ENCODE measurements at regions not wholly inside any gene's neighbourhood (a gene's known extent, or its start where the extent isn't known, plus 50 kb on each side); places are given as distances from the start of the nearest gene placed in this dataset.

DNA sequence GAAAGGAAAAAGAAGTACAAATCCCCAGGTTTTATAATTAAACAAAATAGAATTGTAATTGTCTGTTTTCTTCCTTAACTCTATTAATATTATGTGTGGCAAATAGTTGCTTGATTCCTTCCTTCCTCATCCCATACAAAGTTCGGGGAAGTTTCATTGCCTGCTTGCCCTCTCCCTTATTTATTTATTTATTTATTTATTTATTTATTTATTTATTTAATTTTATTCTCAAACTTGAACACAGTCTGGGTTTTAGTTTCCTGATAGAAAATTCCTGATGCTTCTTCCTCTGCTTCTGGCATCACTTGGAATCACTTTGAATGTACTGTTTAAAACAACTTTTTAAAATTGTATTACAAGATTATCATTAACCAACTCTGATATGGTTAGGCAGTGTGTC, 145.8 kb upstream of the SOX5 start (continued):
- TF ChIP-seq, protein P1, sequence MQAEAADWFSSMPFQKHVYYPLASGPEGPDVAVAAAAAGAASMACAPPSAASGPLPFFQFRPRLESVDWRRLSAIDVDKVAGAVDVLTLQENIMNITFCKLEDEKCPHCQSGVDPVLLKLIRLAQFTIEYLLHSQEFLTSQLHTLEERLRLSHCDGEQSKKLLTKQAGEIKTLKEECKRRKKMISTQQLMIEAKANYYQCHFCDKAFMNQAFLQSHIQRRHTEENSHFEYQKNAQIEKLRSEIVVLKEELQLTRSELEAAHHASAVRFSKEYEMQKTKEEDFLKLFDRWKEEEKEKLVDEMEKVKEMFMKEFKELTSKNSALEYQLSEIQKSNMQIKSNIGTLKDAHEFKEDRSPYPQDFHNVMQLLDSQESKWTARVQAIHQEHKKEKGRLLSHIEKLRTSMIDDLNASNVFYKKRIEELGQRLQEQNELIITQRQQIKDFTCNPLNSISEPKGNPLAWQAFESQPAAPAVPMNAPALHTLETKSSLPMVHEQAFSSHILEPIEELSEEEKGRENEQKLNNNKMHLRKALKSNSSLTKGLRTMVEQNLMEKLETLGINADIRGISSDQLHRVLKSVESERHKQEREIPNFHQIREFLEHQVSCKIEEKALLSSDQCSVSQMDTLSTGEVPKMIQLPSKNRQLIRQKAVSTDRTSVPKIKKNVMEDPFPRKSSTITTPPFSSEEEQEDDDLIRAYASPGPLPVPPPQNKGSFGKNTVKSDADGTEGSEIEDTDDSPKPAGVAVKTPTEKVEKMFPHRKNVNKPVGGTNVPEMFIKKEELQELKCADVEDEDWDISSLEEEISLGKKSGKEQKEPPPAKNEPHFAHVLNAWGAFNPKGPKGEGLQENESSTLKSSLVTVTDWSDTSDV (CRISPR knock-in tag; IDR thresholded peaks at IDR 0.05), result no peak
- TF ChIP-seq ZNF101 (CRISPR knock-in tag; IDR thresholded peaks at IDR 0.05; ENCODE audit: borderline replicate concordance, low read depth) (no peak), ZNF850 (CRISPR knock-in tag; conservative IDR thresholded peaks at IDR 0.05) (no peak), ZNF616 (CRISPR knock-in tag; IDR thresholded peaks at IDR 0.05; ENCODE audit: low read depth) (no peak), ZNF367 (CRISPR knock-in tag; IDR thresholded peaks at IDR 0.05; ENCODE audit: borderline replicate concordance) (no peak)
- TF ChIP-seq, protein P2, sequence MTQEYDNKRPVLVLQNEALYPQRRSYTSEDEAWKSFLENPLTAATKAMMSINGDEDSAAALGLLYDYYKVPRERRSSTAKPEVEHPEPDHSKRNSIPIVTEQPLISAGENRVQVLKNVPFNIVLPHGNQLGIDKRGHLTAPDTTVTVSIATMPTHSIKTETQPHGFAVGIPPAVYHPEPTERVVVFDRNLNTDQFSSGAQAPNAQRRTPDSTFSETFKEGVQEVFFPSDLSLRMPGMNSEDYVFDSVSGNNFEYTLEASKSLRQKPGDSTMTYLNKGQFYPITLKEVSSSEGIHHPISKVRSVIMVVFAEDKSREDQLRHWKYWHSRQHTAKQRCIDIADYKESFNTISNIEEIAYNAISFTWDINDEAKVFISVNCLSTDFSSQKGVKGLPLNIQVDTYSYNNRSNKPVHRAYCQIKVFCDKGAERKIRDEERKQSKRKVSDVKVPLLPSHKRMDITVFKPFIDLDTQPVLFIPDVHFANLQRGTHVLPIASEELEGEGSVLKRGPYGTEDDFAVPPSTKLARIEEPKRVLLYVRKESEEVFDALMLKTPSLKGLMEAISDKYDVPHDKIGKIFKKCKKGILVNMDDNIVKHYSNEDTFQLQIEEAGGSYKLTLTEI (CRISPR knock-in tag; conservative IDR thresholded peaks at IDR 0.05), result no peak

DNA sequence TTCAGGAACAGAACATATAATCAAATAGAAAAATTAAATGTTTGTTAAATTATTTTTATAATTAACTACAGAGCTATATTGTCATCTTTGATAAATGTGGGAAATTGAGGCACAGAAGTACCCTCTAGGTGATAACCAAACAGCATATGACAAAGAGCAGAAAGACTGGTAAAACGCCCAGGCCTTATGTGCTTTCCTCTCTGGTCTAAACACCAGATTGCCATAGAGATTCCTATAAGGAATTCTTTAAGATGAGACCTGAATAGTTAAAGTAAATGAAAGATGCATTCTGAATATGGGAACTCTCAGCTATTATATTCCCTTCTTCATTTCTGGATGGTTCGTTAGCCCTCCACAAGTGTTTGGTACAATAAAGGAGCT, 140.0 kb upstream of the SOX5 start:
- no peak for ATAC-seq
- Histone ChIP-seq H4K20me1 (ENCODE audit: insufficient read depth, low read length) (no peaks in the 10 kb centered on the region), H2AFZ (ENCODE audit: low read length) (no peak overlapping the region), H3K27ac (ENCODE audit: extremely low read length, insufficient read depth, low read length) (no peak overlapping the region), H3K4me2 (ENCODE audit: low read depth, low read length) (no peak overlapping the region), H3K4me3 (replicated peaks in 1 of 3; ENCODE audit: insufficient read depth in 1 of 3, low read depth in 2 of 3, low read length in 3 of 3) (no peak overlapping the region), H3K79me2 (ENCODE audit: insufficient read depth, low read length) (no peaks in the 10 kb centered on the region), H3K36me3 (replicated peaks in 1 of 2; ENCODE audit: control insufficient read depth in 1 of 2, insufficient read depth in 2 of 2, low read length in 2 of 2) (no peaks in the 10 kb centered on the region), H3K4me1 (ENCODE audit: insufficient read depth, low read length) (peaks cover 22% of the 10 kb centered on the region), H3K9ac (ENCODE audit: insufficient read depth, low read depth, low read length) (no peak overlapping the region), H3K27me3 (ENCODE audit: control insufficient read depth in 1 of 2, insufficient read depth in 2 of 2, low read length in 2 of 2) (no peaks in the 10 kb centered on the region), H3K9me3 (ENCODE audit: low read length) (no peaks in the 10 kb centered on the region)
- CTCF ChIA-PET (ENCODE audit: low intra/inter-chr PET ratio, low total read pairs), result no interaction called here
- in situ Hi-C loops (cut with HindIII; ENCODE audit: extremely low pct_ligation_motif_present, low pct_unique_long_range_greater_than_20kb), result no loop called here
- POLR2A ChIA-PET, result no interaction called here
- WGBS (ENCODE audit: low lambda C conversion rate), result 89% methylated on average over 2 of the region's 2 CpGs
- DNase-seq (ENCODE audit: low spot score), result no peak
- no TSS peak for BruUV-seq (replicated peaks)
- FAIRE-seq, result no peak
- intact Hi-C loops (cut with micrococcal nuclease; ENCODE audit: unreplicated experiment), result no loop called here
- TF ChIP-seq, protein P1 (CRISPR knock-in tag; IDR thresholded peaks at IDR 0.05), result no peak
- TF ChIP-seq ZNF589 (CRISPR knock-in tag; conservative IDR thresholded peaks at IDR 0.05) (no peak), ZNF782 (CRISPR knock-in tag; IDR thresholded peaks at IDR 0.05; ENCODE audit: borderline replicate concordance) (no peak), ZNF451 (CRISPR knock-in tag; IDR thresholded peaks at IDR 0.05) (no peak), TCF12 (IDR thresholded peaks at IDR 0.05) (no peak), TCF12 (CRISPR knock-in tag; IDR thresholded peaks at IDR 0.05) (no peak), ZNF143 (CRISPR knock-in tag; IDR thresholded peaks at IDR 0.05) (no peak), MXD4 (CRISPR knock-in tag; IDR thresholded peaks at IDR 0.05) (no peak), HNF4A (CRISPR knock-in tag; IDR thresholded peaks at IDR 0.05) (no peak), PCBP2 (optimal IDR thresholded peaks at IDR 0.05; ENCODE audit: low read depth, low read length, poor library complexity, severe bottlenecking) (no peak)
- TF ChIP-seq, protein P3, sequence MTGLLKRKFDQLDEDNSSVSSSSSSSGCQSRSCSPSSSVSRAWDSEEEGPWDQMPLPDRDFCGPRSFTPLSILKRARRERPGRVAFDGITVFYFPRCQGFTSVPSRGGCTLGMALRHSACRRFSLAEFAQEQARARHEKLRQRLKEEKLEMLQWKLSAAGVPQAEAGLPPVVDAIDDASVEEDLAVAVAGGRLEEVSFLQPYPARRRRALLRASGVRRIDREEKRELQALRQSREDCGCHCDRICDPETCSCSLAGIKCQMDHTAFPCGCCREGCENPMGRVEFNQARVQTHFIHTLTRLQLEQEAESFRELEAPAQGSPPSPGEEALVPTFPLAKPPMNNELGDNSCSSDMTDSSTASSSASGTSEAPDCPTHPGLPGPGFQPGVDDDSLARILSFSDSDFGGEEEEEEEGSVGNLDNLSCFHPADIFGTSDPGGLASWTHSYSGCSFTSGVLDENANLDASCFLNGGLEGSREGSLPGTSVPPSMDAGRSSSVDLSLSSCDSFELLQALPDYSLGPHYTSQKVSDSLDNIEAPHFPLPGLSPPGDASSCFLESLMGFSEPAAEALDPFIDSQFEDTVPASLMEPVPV (CRISPR knock-in tag; IDR thresholded peaks at IDR 0.05), result no peak

Measured in HepG2 (cell line).